ENCODE measurements at regions not wholly inside any gene's neighbourhood (a gene's known extent, or its start where the extent isn't known, plus 50 kb on each side); places are given as distances from the start of the nearest gene placed in this dataset.
"Not testable (repeated sequence)": the region's sequence is repeated elsewhere in the genome, so short reads cannot be mapped to it uniquely, and the experiment has no call there.

- no peak for TF ChIP-seq CTCF (IDR thresholded peaks at IDR 0.05; ENCODE audit: low read depth, low read length)
- no peak for DNase-seq (ENCODE audit: extremely low read depth, low read depth)
Measured at GRCh38 chr12:9328065-9328464, 119.9 kb upstream of the PZP start.

- DNase-seq (ENCODE audit: extremely low read depth, low read depth): no peak
- no peak for TF ChIP-seq CTCF (IDR thresholded peaks at IDR 0.05; ENCODE audit: low read depth, low read length)
Measured at GRCh38 chr12:9327320-9327719, 119.1 kb upstream of the PZP start.

- DNase-seq (ENCODE audit: extremely low read depth, low read depth): not testable (repeated sequence)
Measured at GRCh38 chr12:9326849-9327248, 118.7 kb upstream of the PZP start.

- TF ChIP-seq CTCF (IDR thresholded peaks at IDR 0.05; ENCODE audit: low read depth, low read length): no peak
- DNase-seq (ENCODE audit: extremely low read depth, low read depth): no peak
Measured at GRCh38 chr12:9326085-9326484, 117.9 kb upstream of the PZP start.

GRCh38 chr12:9325471-9325870 lies 117.3 kb upstream of the PZP start:
- DNase-seq (ENCODE audit: extremely low read depth, low read depth): no peak
- TF ChIP-seq CTCF (IDR thresholded peaks at IDR 0.05; ENCODE audit: low read depth, low read length): no peak

- TF ChIP-seq CTCF (IDR thresholded peaks at IDR 0.05; ENCODE audit: low read depth, low read length): no peak
Measured at GRCh38 chr12:9324782-9325181, 116.6 kb upstream of the PZP start.

GRCh38 chr12:9323144-9323681 lies 115.0 kb upstream of the PZP start:
- DNase-seq (ENCODE audit: extremely low read depth, low read depth): no peak
- TF ChIP-seq CTCF (IDR thresholded peaks at IDR 0.05; ENCODE audit: low read depth, low read length): no peak

More at GRCh38 chr12:9324782-9325181, 116.6 kb upstream of the PZP start:
- no peak for DNase-seq (ENCODE audit: extremely low read depth, low read depth)

- no peak for DNase-seq (ENCODE audit: extremely low read depth, low read depth)
- TF ChIP-seq CTCF (IDR thresholded peaks at IDR 0.05; ENCODE audit: low read depth, low read length): no peak
Measured at GRCh38 chr12:9319842-9320173, 111.6 kb upstream of the PZP start.
